Endodermal cell (in vitro differentiated cells): ENCODE measurements at regions not wholly inside any gene's neighbourhood (a gene's known extent, or its start where the extent isn't known, plus 50 kb on each side); places are given as distances from the start of the nearest gene placed in this dataset.

Source experiments
- DNase-seq: peaks from one replicate; pipeline ENCODE4 v3.0.0-alpha.2; 2017
- H3K27ac ChIP-seq: 2 replicates; pipeline ENCODE4 v1.5.1; 2013; ENCODE audit warnings: mild to moderate bottlenecking, low read depth, low read length, moderate library complexity
- H3K27me3 ChIP-seq: 2 replicates; pipeline ENCODE4 v1.6.1; 2013; ENCODE audit warnings: mild to moderate bottlenecking, low read length, moderate library complexity; ENCODE audit not compliant: insufficient read depth, control insufficient read depth, poor library complexity, severe bottlenecking
- H3K36me3 ChIP-seq: 2 replicates; pipeline ENCODE4 v1.7.0; 2013; ENCODE audit warnings: mild to moderate bottlenecking, low read length, moderate library complexity; ENCODE audit not compliant: control insufficient read depth, insufficient read depth
- H3K4me1 ChIP-seq: one replicate; pipeline ENCODE4 v1.7.0; 2013; ENCODE audit warnings: low read length; ENCODE audit not compliant: control insufficient read depth, insufficient read depth
- H3K4me3 ChIP-seq: 2 replicates; pipeline ENCODE4 v1.5.1; 2013; ENCODE audit warnings: mild to moderate bottlenecking, low read length, moderate library complexity
- H3K9ac ChIP-seq: 2 replicates; pipeline ENCODE4 v1.6.1; 2013; ENCODE audit warnings: mild to moderate bottlenecking, low read length, moderate library complexity; ENCODE audit not compliant: poor library complexity, severe bottlenecking; ENCODE audit errors: extremely low read depth
- H3K9me3 ChIP-seq: 2 replicates; pipeline ENCODE4 v1.6.1; 2013; ENCODE audit warnings: mild to moderate bottlenecking, low read length, moderate library complexity; ENCODE audit not compliant: control insufficient read depth
- H3K27ac Mint-ChIP-seq: 2 replicates; pipeline ENCODE4 v1.8.0; 2020; ENCODE audit warnings: mixed read lengths
- H3K27me3 Mint-ChIP-seq: 2 replicates; pipeline ENCODE4 v1.8.0; 2021; ENCODE audit warnings: mild to moderate bottlenecking, mixed read lengths; ENCODE audit not compliant: insufficient read depth
- H3K36me3 Mint-ChIP-seq: 2 replicates; pipeline ENCODE4 v1.8.0; 2020; ENCODE audit warnings: low read depth, mixed read lengths
- H3K4me1 Mint-ChIP-seq: 2 replicates; pipeline ENCODE4 v1.8.0; 2020; ENCODE audit warnings: mixed read lengths
- H3K4me3 Mint-ChIP-seq: 2 replicates; pipeline ENCODE4 v1.8.0; 2020; ENCODE audit warnings: mild to moderate bottlenecking, moderate library complexity, mixed read lengths
- H3K9me3 Mint-ChIP-seq: 2 replicates; pipeline ENCODE4 v1.8.0; 2020; ENCODE audit warnings: mild to moderate bottlenecking, mixed read lengths
- WGBS, 2 experiments: methylation state at CpG; one replicate each; pipeline versions ENCODE4 v1.1.5 to v1.1.7; 2013; ENCODE audit warnings: missing lambda C conversion rate in 2 of 2, mixed read lengths in 1 of 2; ENCODE audit not compliant: insufficient coverage in 1 of 2, insufficient read length in 1 of 2; 5-methylcytosine and 5-hydroxymethylcytosine counted together
- TF ChIP-seq, protein P1 (sequence below): fragments of 200-600 bp; sonication (generic); conservative IDR thresholded peaks from 2 replicates; pipeline ENCODE4 v1.5.0; 2021; ENCODE audit warnings: antibody characterized with exemption, mild to moderate bottlenecking

DNA sequence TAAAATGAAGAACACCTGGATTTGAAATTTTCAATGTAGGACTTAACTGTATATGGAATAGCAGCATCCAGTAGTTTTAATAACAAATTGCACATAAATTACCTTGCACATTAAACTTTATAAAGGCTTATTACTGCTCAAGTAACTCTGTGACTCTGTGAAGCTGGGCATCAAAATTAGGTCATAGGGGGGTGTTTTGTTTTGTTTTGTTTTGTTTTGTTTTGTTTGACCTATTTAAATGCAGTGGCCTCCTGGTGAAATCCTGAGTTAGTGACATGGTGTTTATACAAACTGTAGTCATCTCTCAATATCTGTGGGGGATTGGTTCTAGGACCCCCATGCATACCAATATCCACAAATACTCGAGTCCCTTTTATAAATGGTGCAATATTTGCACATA lies 51.9 kb upstream of the ADAD1 start:
- no peak for DNase-seq
- Histone ChIP-seq H3K9me3 (no peaks in the 10 kb centered on the region), H3K36me3 (peaks cover 58% of the 10 kb centered on the region), H3K4me1 (no peaks in the 10 kb centered on the region), H3K9ac (no peak overlapping the region), H3K27me3 (no peaks in the 10 kb centered on the region), H3K27ac (no peak overlapping the region), H3K4me3 (no peak overlapping the region)
- no peaks in the 10 kb centered on the region for H3K4me1 Mint-ChIP-seq
- WGBS, 2 experiments, result 94% methylated on average over 1 of the region's 1 CpG; no CpG with 5 or more reads in 1 of the 2 experiments
- no peaks in the 10 kb centered on the region for H3K27me3 Mint-ChIP-seq
- no peak overlapping the region for H3K27ac Mint-ChIP-seq
- no peak overlapping the region for H3K4me3 Mint-ChIP-seq
- H3K36me3 Mint-ChIP-seq, result peaks cover 9% of the 10 kb centered on the region
- TF ChIP-seq, protein P1, sequence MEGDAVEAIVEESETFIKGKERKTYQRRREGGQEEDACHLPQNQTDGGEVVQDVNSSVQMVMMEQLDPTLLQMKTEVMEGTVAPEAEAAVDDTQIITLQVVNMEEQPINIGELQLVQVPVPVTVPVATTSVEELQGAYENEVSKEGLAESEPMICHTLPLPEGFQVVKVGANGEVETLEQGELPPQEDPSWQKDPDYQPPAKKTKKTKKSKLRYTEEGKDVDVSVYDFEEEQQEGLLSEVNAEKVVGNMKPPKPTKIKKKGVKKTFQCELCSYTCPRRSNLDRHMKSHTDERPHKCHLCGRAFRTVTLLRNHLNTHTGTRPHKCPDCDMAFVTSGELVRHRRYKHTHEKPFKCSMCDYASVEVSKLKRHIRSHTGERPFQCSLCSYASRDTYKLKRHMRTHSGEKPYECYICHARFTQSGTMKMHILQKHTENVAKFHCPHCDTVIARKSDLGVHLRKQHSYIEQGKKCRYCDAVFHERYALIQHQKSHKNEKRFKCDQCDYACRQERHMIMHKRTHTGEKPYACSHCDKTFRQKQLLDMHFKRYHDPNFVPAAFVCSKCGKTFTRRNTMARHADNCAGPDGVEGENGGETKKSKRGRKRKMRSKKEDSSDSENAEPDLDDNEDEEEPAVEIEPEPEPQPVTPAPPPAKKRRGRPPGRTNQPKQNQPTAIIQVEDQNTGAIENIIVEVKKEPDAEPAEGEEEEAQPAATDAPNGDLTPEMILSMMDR, result no peak
- H3K9me3 Mint-ChIP-seq, result no peaks in the 10 kb centered on the region

- Histone ChIP-seq H3K4me1 (no peaks in the 10 kb centered on the region), H3K27ac (no peak overlapping the region), H3K27me3 (no peaks in the 10 kb centered on the region), H3K4me3 (no peak overlapping the region), H3K9ac (no peak overlapping the region), H3K9me3 (no peaks in the 10 kb centered on the region), H3K36me3 (peaks cover 48% of the 10 kb centered on the region)
- WGBS, 2 experiments, result 94% methylated on average over 1 of the region's 1 CpG; no CpG with 5 or more reads in 1 of the 2 experiments
- Mint-ChIP-seq H3K27me3 (no peaks in the 10 kb centered on the region), H3K36me3 (peaks cover 11% of the 10 kb centered on the region), H3K4me1 (no peaks in the 10 kb centered on the region), H3K27ac (no peak overlapping the region), H3K4me3 (no peak overlapping the region), H3K9me3 (no peaks in the 10 kb centered on the region)
- no peak for DNase-seq
- TF ChIP-seq, protein P1, result no peak
Measured at GRCh38 chr4:122328893-122329292, 49.9 kb upstream of the ADAD1 start.
